Epithelial cell of esophagus (primary cell): ENCODE measurements at regions not wholly inside any gene's neighbourhood (a gene's known extent, or its start where the extent isn't known, plus 50 kb on each side); places are given as distances from the start of the nearest gene placed in this dataset.
A peak's percentile ranks its signal among the peaks of the same experiment; 100 is the strongest.

Experiments used
- DNase-seq: peaks from one replicate; pipeline ENCODE4 v3.0.0; 2010; ENCODE audit warnings: low read depth
- H3K4me3 ChIP-seq: 2 replicates; pipeline ENCODE4 v1.5.1; 2011; ENCODE audit warnings: mild to moderate bottlenecking, low read length, control low read depth
- TF ChIP-seq, protein P1 (sequence below): IDR thresholded peaks from 2 replicates; pipeline ENCODE4 v1.5.1; 2011; ENCODE audit warnings: low read depth, mild to moderate bottlenecking, low read length, control low read depth, inconsistent platforms; ENCODE audit not compliant: insufficient read depth; ENCODE audit errors: missing control alignments

DNA sequence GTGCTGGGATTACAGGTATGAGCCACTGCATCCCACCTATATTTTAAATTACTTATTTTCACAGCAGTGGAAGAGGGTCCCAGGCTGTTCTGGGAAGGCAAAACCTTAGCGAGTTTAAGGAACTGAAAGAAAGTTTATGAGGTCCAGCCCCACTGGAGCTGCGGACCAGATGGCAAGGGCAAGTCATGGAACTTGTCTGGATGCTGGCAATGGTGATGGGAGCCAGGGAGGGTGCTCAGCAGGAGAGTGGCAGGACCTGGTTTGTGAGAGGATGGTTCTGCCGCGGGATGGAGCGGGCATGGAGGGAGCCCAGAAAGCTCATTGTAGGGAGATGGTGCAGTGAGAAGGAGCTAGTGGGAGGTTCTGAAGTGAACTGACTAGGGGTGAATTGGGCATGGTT, 50.6 kb upstream of the SLC45A1 start:
- H3K4me3 ChIP-seq, result no peak overlapping the region
- no peak for DNase-seq
- TF ChIP-seq, protein P1, sequence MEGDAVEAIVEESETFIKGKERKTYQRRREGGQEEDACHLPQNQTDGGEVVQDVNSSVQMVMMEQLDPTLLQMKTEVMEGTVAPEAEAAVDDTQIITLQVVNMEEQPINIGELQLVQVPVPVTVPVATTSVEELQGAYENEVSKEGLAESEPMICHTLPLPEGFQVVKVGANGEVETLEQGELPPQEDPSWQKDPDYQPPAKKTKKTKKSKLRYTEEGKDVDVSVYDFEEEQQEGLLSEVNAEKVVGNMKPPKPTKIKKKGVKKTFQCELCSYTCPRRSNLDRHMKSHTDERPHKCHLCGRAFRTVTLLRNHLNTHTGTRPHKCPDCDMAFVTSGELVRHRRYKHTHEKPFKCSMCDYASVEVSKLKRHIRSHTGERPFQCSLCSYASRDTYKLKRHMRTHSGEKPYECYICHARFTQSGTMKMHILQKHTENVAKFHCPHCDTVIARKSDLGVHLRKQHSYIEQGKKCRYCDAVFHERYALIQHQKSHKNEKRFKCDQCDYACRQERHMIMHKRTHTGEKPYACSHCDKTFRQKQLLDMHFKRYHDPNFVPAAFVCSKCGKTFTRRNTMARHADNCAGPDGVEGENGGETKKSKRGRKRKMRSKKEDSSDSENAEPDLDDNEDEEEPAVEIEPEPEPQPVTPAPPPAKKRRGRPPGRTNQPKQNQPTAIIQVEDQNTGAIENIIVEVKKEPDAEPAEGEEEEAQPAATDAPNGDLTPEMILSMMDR, result no peak

DNA sequence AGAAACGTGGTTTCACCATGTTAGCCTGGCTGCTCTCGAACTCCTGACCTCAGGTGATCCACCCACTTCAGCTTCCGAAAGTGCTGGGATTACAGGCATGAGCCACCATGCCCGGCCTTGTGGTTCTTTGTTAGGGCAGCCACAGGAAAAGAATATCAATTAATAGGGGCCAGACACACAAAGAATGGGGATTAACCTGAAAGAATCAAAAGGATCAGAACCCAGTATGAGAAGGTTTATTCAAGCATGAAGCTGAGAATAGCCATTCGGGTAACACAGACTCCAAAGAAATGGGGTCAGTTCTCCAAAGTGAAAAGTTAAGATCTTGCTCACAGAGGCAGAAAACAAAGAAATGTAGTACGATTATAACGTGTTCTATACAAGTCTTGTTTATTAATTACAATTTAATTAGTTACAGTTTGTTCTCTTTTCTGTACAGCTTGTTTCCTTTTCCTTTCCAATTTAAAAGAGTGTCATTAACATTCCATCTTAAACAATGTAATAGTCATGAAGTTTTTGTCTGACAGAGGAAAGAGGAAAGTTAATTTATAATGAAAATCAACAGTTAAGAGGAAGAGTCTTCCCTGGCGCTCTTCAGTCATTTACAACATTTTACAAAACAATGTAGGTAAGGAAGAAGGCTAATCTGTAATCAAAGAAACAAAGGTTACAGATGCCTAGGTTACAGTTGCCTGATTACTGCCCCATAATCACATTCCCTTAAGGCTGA, 51.3 kb upstream of the SLC45A1 start:
- no peak for DNase-seq
- no peak overlapping the region for H3K4me3 ChIP-seq
- TF ChIP-seq, protein P1, result no peak

DNA sequence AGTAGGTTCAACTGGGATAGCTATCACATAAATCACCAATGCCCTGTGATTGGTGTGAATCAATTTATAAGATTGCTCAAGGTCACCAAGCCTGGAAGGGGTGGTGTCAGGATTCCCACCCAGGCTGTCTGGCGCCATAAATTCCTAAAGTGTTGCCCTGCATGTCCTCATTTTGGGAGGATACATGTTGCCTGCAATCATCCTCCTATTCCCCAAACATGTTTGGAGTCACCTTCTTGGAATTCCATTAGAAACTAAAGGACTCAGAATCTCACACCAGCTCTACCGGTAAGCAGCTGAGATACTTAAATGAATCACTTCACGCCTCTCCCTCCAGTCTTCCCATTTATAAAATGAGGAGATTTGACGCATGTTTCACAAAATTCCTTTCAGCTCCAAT, 54.1 kb upstream of the SLC45A1 start:
- TF ChIP-seq, protein P1, result no peak
- no peak overlapping the region for H3K4me3 ChIP-seq
- peak; percentile 43 for DNase-seq

DNA sequence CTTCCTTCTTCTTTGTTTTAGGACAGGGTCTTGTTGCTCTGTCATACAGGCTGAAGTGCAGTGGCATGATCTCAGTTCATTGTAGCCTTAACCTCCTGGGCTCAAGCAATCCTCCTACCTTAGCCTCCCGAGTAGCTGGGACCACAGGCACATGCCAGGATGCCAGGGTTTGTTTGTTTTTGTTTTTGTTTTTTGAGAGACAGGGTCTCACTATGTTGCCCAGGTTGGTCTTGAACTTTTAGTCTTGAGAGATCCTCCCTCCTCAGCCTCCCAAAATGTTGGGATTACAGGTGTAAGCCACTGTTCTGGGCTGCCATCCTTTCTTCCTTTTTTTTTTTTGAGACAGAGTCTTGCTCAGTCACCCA, 56.5 kb upstream of the SLC45A1 start:
- TF ChIP-seq, protein P1, result no peak
- no peak overlapping the region for H3K4me3 ChIP-seq

DNA sequence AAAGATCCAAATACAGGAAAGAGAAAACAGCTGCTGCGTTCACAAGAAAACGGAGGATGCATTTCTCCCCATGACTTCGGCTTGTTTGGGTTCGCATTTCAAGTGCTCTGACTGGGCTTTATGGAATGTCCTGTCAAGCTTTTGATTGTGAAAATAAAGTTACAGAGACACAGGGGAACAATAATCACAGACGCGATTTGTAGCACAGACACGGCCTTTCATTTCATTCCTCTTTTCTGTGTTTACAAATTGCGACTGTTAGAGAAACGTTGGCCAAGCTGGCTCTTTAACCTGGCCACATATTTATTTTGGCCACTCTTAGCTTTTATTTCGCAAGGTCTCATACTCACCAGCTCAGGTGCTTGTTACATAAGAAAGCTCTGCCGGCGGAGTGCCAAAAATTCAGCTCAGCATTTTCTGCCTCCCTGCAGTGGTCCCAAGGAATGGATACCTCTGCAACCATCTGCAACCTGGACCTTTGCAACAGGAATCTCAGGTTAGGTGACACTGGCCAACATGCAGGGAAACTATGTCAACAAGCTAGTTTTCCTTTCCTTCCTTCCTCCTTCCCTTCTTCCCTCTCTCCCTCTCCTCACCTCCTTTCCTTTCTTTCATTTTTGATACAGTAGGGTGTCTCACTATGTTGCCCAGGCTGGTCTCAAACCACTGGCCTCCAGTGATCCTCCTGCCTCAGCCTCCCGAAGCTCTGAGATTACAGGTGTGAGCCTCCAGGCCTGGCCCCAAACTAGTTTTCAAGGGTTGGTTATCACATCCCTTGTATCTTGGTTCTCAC, 58.2 kb upstream of the SLC45A1 start:
- H3K4me3 ChIP-seq, result no peak overlapping the region
- TF ChIP-seq, protein P1, result no peak
- peak; percentile 78 for DNase-seq

More for the DNA sequence above, 56.5 kb upstream of the SLC45A1 start:
- no peak for DNase-seq

DNA sequence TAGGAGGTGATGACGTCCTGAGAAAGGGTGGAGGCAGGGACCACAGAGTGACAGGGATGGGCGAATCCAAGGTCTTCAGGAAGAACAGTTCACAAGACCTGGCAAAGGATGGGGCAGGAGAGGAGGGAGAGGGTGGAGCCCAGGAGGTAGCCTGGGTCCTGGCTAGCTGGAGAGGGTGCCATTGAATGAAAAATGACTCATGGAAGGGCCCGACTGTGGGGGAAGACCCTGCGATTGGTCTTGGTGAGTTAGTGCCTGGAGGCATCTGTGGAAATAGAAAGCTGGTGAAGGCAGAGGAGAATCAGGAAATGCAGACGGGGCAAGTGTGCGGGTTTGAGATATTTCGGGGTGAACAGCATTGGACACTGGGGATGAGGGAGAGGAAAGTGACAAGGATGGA, 60.3 kb upstream of the SLC45A1 start:
- TF ChIP-seq, protein P1, result no peak
- peak; percentile 77 for DNase-seq
- H3K4me3 ChIP-seq, result no peak overlapping the region
